HUES48 (cell line): ENCODE measurements at regions not wholly inside any gene's neighbourhood (a gene's known extent, or its start where the extent isn't known, plus 50 kb on each side); places are given as distances from the start of the nearest gene placed in this dataset.

ENCODE experiments used
- H3K27ac ChIP-seq: one replicate; pipeline ENCODE4 v1.7.0; 2013; ENCODE audit warnings: low read depth, low read length, inconsistent platforms
- H3K27me3 ChIP-seq: 2 replicates; pipeline ENCODE4 v1.6.1; 2013; ENCODE audit warnings: mild to moderate bottlenecking, low read length; ENCODE audit not compliant: control insufficient read depth, insufficient read depth
- H3K36me3 ChIP-seq: 2 replicates; pipeline ENCODE4 v1.6.1; 2013; ENCODE audit warnings: low read length; ENCODE audit not compliant: control insufficient read depth, insufficient read depth
- H3K4me1 ChIP-seq: 2 replicates; pipeline ENCODE4 v1.6.1; 2013; ENCODE audit warnings: mild to moderate bottlenecking, low read length; ENCODE audit not compliant: control insufficient read depth, insufficient read depth
- H3K4me3 ChIP-seq: 2 replicates; pipeline ENCODE4 v1.5.1; 2013; ENCODE audit warnings: mild to moderate bottlenecking, low read depth, low read length
- H3K9ac ChIP-seq: 2 replicates; pipeline ENCODE4 v1.6.1; 2013; ENCODE audit warnings: mild to moderate bottlenecking, low read depth, low read length, moderate library complexity
- H3K9me3 ChIP-seq: 2 replicates; pipeline ENCODE4 v1.6.1; 2013; ENCODE audit warnings: low read length; ENCODE audit not compliant: control insufficient read depth, insufficient read depth

DNA sequence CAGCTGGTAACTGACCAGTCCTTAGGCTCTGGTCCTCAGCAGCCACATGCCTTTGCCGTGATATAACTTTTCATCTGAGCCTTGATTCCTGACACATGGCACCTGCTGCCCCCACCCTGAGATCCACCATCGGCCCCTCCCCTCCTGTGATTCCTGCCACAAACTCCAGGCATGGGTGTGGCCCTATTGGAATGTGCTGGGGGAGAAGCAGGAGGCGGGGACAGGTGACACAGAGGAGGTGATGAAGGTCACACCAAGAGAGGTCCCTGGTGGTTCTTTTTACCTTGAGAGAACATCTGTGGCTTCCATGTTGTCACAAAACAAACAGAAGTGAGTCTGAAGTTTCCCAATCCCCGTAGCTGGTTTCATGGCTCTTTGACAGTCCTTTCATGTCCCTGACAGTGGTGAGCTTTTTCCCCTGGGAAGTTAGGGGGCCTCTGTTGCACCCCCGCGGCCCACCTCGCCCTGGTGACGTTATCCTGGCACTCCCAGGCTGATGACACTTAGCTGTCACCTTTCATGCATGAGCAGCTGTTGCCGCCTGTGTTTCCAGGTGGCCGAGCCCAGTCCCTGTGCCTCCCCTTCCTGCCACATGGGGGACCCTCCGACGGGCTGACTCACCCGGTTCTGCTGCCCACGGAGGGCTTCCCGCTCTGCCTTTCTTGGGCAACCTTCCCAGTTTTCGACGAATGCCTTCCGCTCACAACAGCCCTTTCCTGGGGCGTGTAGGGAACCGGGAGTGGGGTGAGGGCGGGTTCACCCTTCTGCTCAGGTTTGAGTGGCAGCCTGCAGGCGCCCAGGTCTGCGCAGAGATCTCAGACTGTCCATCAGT, 66.3 kb upstream of the GLI2 start:
- Histone ChIP-seq H3K4me3 (no peak overlapping the region), H3K27ac (no peak overlapping the region), H3K36me3 (no peaks in the 10 kb centered on the region), H3K27me3 (peaks cover 24% of the 10 kb centered on the region), H3K9me3 (peaks cover 15% of the 10 kb centered on the region), H3K4me1 (no peaks in the 10 kb centered on the region), H3K9ac (no peak overlapping the region)

DNA sequence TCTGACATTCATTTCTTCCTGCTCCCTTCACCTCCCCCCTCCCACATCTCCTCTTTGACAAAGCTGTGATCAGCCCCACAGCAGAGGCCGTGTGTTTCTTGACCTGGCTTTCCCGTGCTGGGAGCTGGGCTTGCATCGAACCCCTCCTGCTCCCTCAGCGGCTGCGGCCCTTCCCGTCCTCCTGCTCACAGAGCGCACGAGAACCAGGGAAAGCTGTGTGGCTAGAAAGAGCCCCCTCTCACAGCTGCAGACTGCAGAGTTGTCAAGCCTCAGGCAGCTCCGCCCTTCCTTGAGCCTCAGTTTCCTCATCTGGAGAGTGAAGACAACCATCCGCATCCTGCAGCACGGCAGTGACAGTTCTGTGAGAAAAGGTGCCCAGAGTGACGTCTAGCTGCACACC, 65.7 kb upstream of the GLI2 start:
- H3K36me3 ChIP-seq, result no peaks in the 10 kb centered on the region
- H3K4me3 ChIP-seq, result no peak overlapping the region
- peaks cover 11% of the 10 kb centered on the region for H3K9me3 ChIP-seq
- H3K27ac ChIP-seq, result no peak overlapping the region
- peaks cover 29% of the 10 kb centered on the region for H3K27me3 ChIP-seq
- no peak overlapping the region for H3K9ac ChIP-seq
- H3K4me1 ChIP-seq, result no peaks in the 10 kb centered on the region

DNA sequence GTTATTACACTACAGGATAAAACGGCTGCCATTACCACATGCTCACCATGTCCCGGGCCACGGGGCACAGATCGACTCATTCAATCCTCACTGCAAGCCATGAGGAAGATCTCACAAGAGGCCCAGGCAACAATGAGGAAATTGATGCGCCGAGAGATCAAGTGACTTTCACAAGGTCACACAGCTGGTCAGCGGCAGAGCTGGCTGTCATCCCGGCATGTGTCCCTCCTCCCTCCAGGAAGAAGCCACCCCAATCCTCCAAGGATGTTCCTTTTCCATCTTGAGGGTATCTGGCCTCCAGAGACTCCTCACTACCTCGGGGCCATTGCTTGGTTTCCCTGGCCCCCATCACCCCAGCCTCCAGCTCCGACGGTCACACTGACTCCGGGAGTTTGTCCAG, 65.3 kb upstream of the GLI2 start:
- Histone ChIP-seq H3K27me3 (peaks cover 33% of the 10 kb centered on the region), H3K9ac (no peak overlapping the region), H3K9me3 (peaks cover 10% of the 10 kb centered on the region), H3K4me3 (no peak overlapping the region), H3K27ac (no peak overlapping the region), H3K36me3 (no peaks in the 10 kb centered on the region), H3K4me1 (no peaks in the 10 kb centered on the region)

DNA sequence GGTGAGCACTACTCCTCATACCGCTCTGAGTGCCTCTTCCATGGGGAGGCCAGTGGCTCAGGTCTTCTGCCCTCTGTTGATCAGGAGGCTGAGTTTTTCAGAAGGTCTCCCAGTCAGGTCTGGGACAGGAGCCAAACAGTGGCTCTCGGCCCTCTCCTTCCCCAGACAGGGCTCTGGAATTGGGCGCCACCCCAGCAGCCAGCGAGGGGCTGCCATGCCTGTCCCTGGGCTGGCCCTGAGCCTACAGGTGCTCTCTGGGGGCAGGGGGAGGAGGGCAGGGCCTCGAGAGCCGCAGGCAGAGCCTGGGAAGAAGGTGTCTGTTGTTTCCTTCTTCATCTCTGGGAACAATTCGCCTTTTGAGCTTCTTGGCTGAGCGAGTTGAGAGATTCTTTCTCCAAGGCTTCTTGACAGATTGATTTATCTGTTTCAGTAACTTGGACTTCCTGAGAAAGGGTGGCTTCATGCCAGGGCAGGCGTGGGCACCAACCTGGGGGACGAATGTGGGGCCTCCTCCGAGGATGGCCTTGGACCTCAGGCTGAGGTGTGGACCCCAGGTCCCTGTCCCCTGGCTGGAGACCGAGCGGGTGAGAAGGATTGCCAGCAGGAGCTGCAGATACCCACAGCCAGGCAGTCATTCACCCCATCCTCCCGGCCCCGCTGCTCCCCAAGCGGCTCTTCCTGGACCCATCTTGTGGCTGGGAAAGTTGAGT, 64.7 kb upstream of the GLI2 start:
- Histone ChIP-seq H3K9me3 (peaks cover 10% of the 10 kb centered on the region), H3K36me3 (no peaks in the 10 kb centered on the region), H3K27me3 (peaks cover 33% of the 10 kb centered on the region), H3K4me1 (no peaks in the 10 kb centered on the region), H3K27ac (no peak overlapping the region), H3K9ac (no peak overlapping the region), H3K4me3 (no peak overlapping the region)

DNA sequence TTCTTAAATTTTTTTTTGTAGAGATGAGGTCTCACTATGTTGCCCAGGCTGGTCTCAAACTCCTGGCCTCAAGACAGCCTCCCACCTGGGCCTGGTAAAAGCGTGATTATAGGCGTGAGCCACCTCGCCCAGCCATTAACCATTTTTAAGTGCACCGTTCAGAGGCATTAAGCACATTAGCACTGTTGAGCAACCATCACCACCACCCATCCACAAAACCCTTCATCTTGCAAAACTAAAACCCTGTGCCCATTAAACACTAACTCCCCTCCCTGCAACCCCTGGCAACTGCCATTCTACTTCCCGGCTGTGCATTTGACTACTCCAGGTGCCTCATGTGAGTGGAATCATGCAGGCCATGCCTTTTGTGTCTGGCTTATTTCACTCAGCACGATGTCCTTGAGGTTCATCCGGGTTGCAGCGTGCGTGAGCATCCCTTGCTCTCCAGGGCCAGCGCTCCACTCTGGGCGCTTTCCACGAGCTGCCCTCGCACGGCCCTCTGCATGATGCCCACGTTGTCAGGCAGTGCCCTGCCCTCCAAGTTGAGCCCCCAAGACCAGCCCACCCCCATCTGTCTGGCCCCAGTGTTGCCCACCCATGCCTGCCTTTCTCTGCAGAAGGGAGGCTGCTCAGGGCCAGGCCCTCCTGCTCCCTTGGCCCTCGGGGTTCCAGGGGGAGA, 63.0 kb upstream of the GLI2 start:
- H3K4me3 ChIP-seq, result no peak overlapping the region
- no peak overlapping the region for H3K9ac ChIP-seq
- H3K27me3 ChIP-seq, result peaks cover 42% of the 10 kb centered on the region
- no peaks in the 10 kb centered on the region for H3K36me3 ChIP-seq
- H3K9me3 ChIP-seq, result no peaks in the 10 kb centered on the region
- H3K4me1 ChIP-seq, result no peaks in the 10 kb centered on the region
- no peak overlapping the region for H3K27ac ChIP-seq

DNA sequence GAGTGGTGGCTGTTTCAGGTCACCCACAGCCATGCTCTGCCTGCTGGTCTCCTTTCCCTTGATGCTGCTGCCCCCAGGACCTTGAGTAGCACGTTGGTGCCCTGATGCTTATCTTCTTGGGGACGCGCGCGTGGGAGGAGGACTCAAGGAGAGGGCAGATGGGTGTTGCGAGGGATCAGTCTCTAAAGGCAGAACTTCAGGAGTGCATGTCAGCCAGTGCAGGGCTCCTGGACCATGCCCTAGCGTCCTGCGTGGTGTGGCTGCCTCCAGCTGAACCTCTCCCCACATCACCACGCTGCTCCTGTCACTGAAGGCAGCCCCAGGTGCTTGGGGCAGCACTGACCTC, 62.5 kb upstream of the GLI2 start:
- Histone ChIP-seq H3K27ac (no peak overlapping the region), H3K9me3 (no peaks in the 10 kb centered on the region), H3K36me3 (no peaks in the 10 kb centered on the region), H3K27me3 (peaks cover 42% of the 10 kb centered on the region), H3K4me3 (no peak overlapping the region), H3K4me1 (no peaks in the 10 kb centered on the region), H3K9ac (no peak overlapping the region)

DNA sequence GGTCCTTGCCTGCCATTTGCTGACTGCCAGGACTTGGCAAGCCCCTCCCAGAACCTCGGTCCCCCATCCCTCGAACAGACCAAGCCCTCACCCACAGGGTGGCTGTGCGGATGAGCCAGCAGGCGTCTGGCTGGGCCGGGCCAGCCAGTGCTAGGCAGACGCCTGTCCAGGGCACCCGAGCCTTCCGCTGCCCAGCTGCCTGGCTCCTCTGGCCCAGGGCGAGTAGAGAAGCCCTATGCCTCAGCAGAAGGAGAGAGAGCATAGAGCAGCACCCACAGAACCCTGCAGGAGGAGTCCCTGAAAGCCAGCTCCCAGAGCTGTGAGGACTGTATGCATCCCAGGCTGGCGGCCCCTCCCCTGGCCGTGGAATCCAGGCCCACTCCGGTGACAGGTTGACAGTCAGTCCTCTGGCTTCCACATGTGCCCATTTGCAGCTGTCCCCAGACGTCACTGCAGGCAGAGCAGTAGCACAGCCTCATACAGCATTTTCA, 62.1 kb upstream of the GLI2 start:
- Histone ChIP-seq H3K4me3 (no peak overlapping the region), H3K27ac (no peak overlapping the region), H3K9ac (no peak overlapping the region), H3K27me3 (peaks cover 40% of the 10 kb centered on the region), H3K4me1 (no peaks in the 10 kb centered on the region), H3K9me3 (no peaks in the 10 kb centered on the region), H3K36me3 (no peaks in the 10 kb centered on the region)

DNA sequence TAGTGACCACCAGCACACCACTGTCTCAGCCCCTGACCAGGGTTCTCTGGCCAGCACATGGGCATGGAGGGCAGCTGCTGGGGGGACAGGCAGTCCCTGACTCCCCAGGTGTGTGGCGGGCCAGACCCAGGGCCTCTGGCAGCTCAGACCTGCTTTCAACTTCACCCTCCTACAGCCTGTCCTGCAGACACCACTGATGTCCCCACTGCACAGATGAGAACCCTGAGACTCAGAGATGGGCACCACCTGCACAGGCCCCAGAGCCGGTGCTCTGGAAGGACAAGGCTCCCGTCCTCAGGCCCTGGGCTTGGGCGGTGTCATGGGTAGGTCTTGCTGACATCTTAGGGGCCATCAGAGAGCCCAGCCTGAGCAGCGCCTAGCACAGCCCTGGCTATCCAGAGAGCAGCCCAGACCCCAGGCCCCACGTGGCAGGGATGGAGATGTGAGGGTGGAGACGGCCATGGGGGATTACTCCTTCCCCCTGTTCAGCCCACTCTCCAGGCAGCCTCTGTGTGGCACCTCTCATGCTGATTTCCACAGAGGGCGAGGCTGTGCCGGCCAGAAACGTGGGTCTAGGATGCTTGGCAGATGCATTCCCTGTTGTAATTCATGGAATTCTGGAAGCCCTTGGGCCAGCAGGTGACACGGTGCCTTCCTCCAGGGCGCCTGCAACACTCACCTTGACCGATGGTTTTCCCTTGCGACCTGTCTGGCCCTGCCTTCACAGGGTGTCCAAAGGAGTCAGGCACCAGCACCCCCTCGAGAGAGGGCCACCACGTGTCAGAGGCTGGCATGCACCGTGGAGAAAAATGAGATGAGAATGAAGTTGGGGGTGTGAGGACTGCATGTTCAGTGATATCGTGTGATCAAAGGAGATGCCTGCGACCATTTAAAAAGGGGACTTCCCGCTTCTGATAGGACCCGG, 61.2 kb upstream of the GLI2 start:
- H3K27ac ChIP-seq, result no peak overlapping the region
- H3K4me1 ChIP-seq, result no peaks in the 10 kb centered on the region; the same call in 1 of the 2 replicates
- H3K4me3 ChIP-seq, result no peak overlapping the region
- no peak overlapping the region for H3K9ac ChIP-seq
- no peaks in the 10 kb centered on the region for H3K36me3 ChIP-seq
- H3K27me3 ChIP-seq, result peaks cover 46% of the 10 kb centered on the region
- no peaks in the 10 kb centered on the region for H3K9me3 ChIP-seq

DNA sequence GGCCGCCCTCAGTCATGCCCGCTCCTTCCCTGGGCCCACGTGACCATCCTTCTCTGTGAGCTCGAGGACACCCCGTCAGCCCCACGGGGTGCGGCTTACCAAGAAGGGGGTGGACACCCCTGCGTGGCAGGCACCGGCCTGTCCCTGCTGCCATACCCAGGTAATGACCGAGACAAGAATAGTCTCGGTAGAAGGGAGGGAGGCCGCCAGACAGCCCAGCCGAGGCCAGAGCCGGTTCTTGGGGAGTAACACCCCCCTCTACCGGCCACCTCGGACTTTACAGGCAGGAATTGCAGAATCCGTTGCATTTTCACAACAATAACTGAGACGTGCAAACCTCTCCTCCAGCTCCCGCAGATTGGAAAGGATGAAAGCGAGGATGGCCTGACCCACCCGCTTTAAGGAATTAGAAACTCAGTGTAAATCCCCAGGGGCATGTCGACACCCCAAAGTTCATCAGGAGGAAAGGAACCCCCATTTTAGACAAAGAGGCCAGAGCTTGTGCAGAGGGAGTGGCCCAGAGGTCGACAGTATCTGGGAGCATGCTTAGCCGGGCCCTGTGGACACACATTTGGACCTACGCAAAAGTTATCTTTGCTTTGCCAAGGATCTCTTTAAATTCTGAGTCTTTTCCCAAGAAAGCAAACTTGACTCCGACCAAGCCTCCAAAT, 60.1 kb upstream of the GLI2 start:
- no peak overlapping the region for H3K4me3 ChIP-seq

DNA sequence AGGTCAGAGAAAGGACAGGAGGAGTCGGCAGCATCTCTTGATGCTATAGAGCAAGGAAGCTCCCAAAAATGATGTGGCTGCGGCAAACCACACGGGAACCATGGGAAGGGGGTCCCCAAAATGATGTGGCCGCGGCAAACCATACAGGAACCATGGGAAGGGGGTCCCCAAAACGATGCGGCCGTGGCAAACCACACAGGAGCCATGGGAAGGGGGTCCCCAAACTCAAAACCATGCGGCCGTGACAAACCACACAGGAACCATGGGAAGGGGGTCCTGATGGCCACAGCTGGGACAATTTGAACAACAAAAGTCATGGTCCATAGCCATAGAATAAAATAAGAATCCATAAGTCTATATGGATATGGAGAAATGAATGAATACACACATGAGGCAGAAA, 58.4 kb upstream of the GLI2 start:
- Histone ChIP-seq H3K9me3 (no peaks in the 10 kb centered on the region), H3K4me1 (peaks cover 3% of the 10 kb centered on the region; the same call in 1 of the 2 replicates), H3K4me3 (no peak overlapping the region), H3K27me3 (peaks cover 34% of the 10 kb centered on the region), H3K36me3 (no peaks in the 10 kb centered on the region), H3K9ac (no peak overlapping the region), H3K27ac (no peak overlapping the region)

More for the DNA sequence above, 60.1 kb upstream of the GLI2 start:
- Histone ChIP-seq H3K9me3 (no peaks in the 10 kb centered on the region), H3K27ac (no peak overlapping the region), H3K27me3 (peaks cover 43% of the 10 kb centered on the region), H3K9ac (no peak overlapping the region), H3K4me1 (peaks cover 3% of the 10 kb centered on the region; the same call in 1 of the 2 replicates), H3K36me3 (no peaks in the 10 kb centered on the region)
